Endodermal cell (in vitro differentiated cells): ENCODE measurements at regions not wholly inside any gene's neighbourhood (a gene's known extent, or its start where the extent isn't known, plus 50 kb on each side); places are given as distances from the start of the nearest gene placed in this dataset.

Experiments
- DNase-seq: peaks from one replicate; pipeline ENCODE4 v3.0.0-alpha.2; 2017
- H3K27ac ChIP-seq: 2 replicates; pipeline ENCODE4 v1.5.1; 2013; ENCODE audit warnings: mild to moderate bottlenecking, low read depth, low read length, moderate library complexity
- H3K27me3 ChIP-seq: 2 replicates; pipeline ENCODE4 v1.6.1; 2013; ENCODE audit warnings: mild to moderate bottlenecking, low read length, moderate library complexity; ENCODE audit not compliant: insufficient read depth, control insufficient read depth, poor library complexity, severe bottlenecking
- H3K36me3 ChIP-seq: 2 replicates; pipeline ENCODE4 v1.7.0; 2013; ENCODE audit warnings: mild to moderate bottlenecking, low read length, moderate library complexity; ENCODE audit not compliant: control insufficient read depth, insufficient read depth
- H3K4me1 ChIP-seq: one replicate; pipeline ENCODE4 v1.7.0; 2013; ENCODE audit warnings: low read length; ENCODE audit not compliant: control insufficient read depth, insufficient read depth
- H3K4me3 ChIP-seq: 2 replicates; pipeline ENCODE4 v1.5.1; 2013; ENCODE audit warnings: mild to moderate bottlenecking, low read length, moderate library complexity
- H3K9ac ChIP-seq: 2 replicates; pipeline ENCODE4 v1.6.1; 2013; ENCODE audit warnings: mild to moderate bottlenecking, low read length, moderate library complexity; ENCODE audit not compliant: poor library complexity, severe bottlenecking; ENCODE audit errors: extremely low read depth
- H3K9me3 ChIP-seq: 2 replicates; pipeline ENCODE4 v1.6.1; 2013; ENCODE audit warnings: mild to moderate bottlenecking, low read length, moderate library complexity; ENCODE audit not compliant: control insufficient read depth
- H3K27ac Mint-ChIP-seq: 2 replicates; pipeline ENCODE4 v1.8.0; 2020; ENCODE audit warnings: mixed read lengths
- H3K27me3 Mint-ChIP-seq: 2 replicates; pipeline ENCODE4 v1.8.0; 2021; ENCODE audit warnings: mild to moderate bottlenecking, mixed read lengths; ENCODE audit not compliant: insufficient read depth
- H3K36me3 Mint-ChIP-seq: 2 replicates; pipeline ENCODE4 v1.8.0; 2020; ENCODE audit warnings: low read depth, mixed read lengths
- H3K4me1 Mint-ChIP-seq: 2 replicates; pipeline ENCODE4 v1.8.0; 2020; ENCODE audit warnings: mixed read lengths
- H3K4me3 Mint-ChIP-seq: 2 replicates; pipeline ENCODE4 v1.8.0; 2020; ENCODE audit warnings: mild to moderate bottlenecking, moderate library complexity, mixed read lengths
- H3K9me3 Mint-ChIP-seq: 2 replicates; pipeline ENCODE4 v1.8.0; 2020; ENCODE audit warnings: mild to moderate bottlenecking, mixed read lengths
- WGBS, 2 experiments: methylation state at CpG; one replicate each; pipeline versions ENCODE4 v1.1.5 to v1.1.7; 2013; ENCODE audit warnings: missing lambda C conversion rate in 2 of 2, mixed read lengths in 1 of 2; ENCODE audit not compliant: insufficient coverage in 1 of 2, insufficient read length in 1 of 2; 5-methylcytosine and 5-hydroxymethylcytosine counted together
- TF ChIP-seq, protein P1 (sequence below): fragments of 200-600 bp; sonication (generic); conservative IDR thresholded peaks from 2 replicates; pipeline ENCODE4 v1.5.0; 2021; ENCODE audit warnings: antibody characterized with exemption, mild to moderate bottlenecking

DNA sequence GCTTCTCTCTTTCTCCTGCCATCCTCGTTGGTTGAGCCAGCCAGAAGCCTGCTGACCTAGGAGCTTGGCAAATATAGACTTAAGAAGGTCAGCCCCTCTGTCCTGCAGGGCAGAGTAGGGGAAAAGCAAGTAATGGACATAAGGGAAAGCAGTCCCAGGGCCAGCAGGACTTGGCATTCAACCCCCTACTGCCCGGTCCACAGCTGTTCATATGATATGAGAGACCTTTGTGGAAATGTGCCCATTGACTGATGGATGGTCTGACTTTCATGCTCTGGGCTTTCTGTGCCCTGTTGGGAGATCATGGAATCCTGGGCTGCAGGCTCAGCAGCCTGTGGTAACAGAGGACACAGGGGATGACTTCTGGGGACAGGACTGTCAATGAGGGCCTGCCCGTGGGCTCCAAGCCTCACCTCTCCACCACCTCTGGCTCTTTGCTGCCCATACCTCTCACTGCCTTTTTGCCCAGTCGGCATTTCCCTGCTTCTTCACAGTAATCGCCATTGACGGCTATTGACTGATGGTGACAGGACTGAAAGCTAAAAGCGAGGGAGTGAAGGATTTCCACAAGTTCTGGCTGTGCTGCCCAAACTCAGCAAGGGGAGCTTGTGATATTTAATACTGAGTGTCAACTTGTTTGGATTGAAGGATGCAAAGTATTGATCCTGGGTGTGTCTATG lies 60.0 kb upstream of the NMNAT3 start:
- no peak overlapping the region for H3K4me3 ChIP-seq
- H3K4me1 Mint-ChIP-seq, result no peaks in the 10 kb centered on the region
- H3K9me3 ChIP-seq, result no peaks in the 10 kb centered on the region
- H3K36me3 ChIP-seq, result no peaks in the 10 kb centered on the region
- H3K36me3 Mint-ChIP-seq, result no peaks in the 10 kb centered on the region
- 92 to 93% methylated on average over 2 to 7 of the region's 7 CpGs for WGBS, 2 experiments
- no peaks in the 10 kb centered on the region for H3K27me3 ChIP-seq
- no peaks in the 10 kb centered on the region for H3K4me1 ChIP-seq
- no peak for DNase-seq
- no peak overlapping the region for H3K27ac Mint-ChIP-seq
- no peak overlapping the region for H3K9ac ChIP-seq
- no peak overlapping the region for H3K4me3 Mint-ChIP-seq
- H3K27me3 Mint-ChIP-seq, result peaks cover 8% of the 10 kb centered on the region
- H3K9me3 Mint-ChIP-seq, result no peaks in the 10 kb centered on the region
- TF ChIP-seq, protein P1, sequence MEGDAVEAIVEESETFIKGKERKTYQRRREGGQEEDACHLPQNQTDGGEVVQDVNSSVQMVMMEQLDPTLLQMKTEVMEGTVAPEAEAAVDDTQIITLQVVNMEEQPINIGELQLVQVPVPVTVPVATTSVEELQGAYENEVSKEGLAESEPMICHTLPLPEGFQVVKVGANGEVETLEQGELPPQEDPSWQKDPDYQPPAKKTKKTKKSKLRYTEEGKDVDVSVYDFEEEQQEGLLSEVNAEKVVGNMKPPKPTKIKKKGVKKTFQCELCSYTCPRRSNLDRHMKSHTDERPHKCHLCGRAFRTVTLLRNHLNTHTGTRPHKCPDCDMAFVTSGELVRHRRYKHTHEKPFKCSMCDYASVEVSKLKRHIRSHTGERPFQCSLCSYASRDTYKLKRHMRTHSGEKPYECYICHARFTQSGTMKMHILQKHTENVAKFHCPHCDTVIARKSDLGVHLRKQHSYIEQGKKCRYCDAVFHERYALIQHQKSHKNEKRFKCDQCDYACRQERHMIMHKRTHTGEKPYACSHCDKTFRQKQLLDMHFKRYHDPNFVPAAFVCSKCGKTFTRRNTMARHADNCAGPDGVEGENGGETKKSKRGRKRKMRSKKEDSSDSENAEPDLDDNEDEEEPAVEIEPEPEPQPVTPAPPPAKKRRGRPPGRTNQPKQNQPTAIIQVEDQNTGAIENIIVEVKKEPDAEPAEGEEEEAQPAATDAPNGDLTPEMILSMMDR, result no peak
- no peak overlapping the region for H3K27ac ChIP-seq

DNA sequence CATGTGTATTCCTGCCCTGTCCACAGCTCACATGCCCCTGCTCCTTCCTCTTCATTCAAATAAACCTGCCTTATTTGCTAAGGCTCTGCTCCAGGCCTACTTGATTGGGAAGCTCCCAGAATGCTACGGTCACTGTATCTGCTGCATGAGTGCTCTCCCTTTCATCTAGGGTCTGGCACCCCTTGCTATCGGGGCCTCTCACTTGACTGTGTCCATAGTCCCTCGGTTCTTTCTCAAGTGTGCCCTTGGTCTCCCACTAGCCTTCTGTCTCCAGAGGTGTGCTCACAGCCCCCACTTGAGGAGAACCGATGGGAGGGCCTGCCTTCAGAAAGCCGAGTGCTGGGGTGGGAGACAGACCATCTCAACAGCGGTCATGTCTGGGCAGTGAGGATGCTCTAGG lies 57.4 kb upstream of the NMNAT3 start:
- Histone ChIP-seq H3K9me3 (no peaks in the 10 kb centered on the region), H3K27ac (no peak overlapping the region), H3K4me1 (no peaks in the 10 kb centered on the region), H3K9ac (no peak overlapping the region), H3K36me3 (no peaks in the 10 kb centered on the region), H3K4me3 (no peak overlapping the region), H3K27me3 (peaks cover 3% of the 10 kb centered on the region)
- no peak for DNase-seq
- Mint-ChIP-seq H3K4me3 (no peak overlapping the region), H3K27me3 (peaks cover 12% of the 10 kb centered on the region), H3K4me1 (no peaks in the 10 kb centered on the region), H3K9me3 (no peaks in the 10 kb centered on the region), H3K27ac (no peak overlapping the region), H3K36me3 (no peaks in the 10 kb centered on the region)
- TF ChIP-seq, protein P1, result no peak
- WGBS, 2 experiments, result 70 to 76% methylated on average over 4 to 6 of the region's 6 CpGs

DNA sequence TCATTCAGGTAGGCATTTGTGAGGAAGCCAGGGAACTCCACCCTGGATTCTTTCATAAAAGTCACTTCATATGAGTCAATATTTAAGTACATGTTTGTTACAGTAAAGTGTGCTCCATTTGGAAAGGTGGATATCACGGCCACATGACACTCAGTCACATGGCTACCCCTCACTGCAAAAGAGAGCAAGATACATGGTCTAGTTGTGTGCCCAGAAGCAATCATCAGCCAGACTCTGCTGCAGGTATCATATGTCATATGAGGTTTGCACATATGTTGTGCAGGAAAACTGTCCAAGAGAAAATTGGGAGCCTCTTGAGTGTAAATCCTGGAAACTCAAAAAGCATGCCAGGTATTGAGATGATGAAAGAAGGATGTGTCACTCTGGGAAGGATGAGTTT lies 55.0 kb upstream of the NMNAT3 start:
- 78 to 100% methylated on average over 1 of the region's 1 CpG for WGBS, 2 experiments
- no peak for DNase-seq
- Histone ChIP-seq H3K4me1 (no peaks in the 10 kb centered on the region), H3K9me3 (no peaks in the 10 kb centered on the region), H3K4me3 (no peak overlapping the region), H3K27ac (no peak overlapping the region), H3K27me3 (peaks cover 3% of the 10 kb centered on the region), H3K9ac (no peak overlapping the region), H3K36me3 (no peaks in the 10 kb centered on the region)
- TF ChIP-seq, protein P1, result no peak
- no peak overlapping the region for H3K4me3 Mint-ChIP-seq
- no peaks in the 10 kb centered on the region for H3K9me3 Mint-ChIP-seq
- H3K36me3 Mint-ChIP-seq, result no peaks in the 10 kb centered on the region
- H3K4me1 Mint-ChIP-seq, result no peaks in the 10 kb centered on the region
- no peak overlapping the region for H3K27ac Mint-ChIP-seq
- peaks cover 12% of the 10 kb centered on the region for H3K27me3 Mint-ChIP-seq
